Heart left ventricle (tissue), 16 donors: ENCODE measurements at regions not wholly inside any gene's neighbourhood (a gene's known extent, or its start where the extent isn't known, plus 50 kb on each side); places are given as distances from the start of the nearest gene placed in this dataset.

Experiments
- ATAC-seq, 4 donors: fragments of 200-7000 bp; cut with Tn5 transposase; one replicate each; pipeline ENCODE4 v1.9.1; 2020 to 2022; ENCODE audit warnings: moderate library complexity in 4 of 4, mild to moderate bottlenecking in 3 of 4, moderate number of reproducible peaks in 1 of 4
- DNase-seq, 5 donors: peaks; one replicate each; pipeline ENCODE4 v3.0.0-alpha.2; 2020
- H3K27ac ChIP-seq, 12 donors: fragments of 200-600 bp; sonication (generic) in 4 of 12; one replicate each; pipeline versions ENCODE4 v1.5.0 to v1.8.0; 2016 to 2022; ENCODE audit warnings: mild to moderate bottlenecking in 2 of 12
- H3K27me3 ChIP-seq, 9 donors: fragments of 200-600 bp; sonication (generic) in 2 of 9; one replicate each; pipeline versions ENCODE4 v1.5.1 to v1.8.0; 2016 to 2022; ENCODE audit warnings: mild to moderate bottlenecking in 3 of 9
- H3K36me3 ChIP-seq, 9 donors: fragments of 200-600 bp; sonication (generic) in 2 of 9; one replicate each; pipeline versions ENCODE4 v1.5.0 to v1.8.0; 2018 to 2022; ENCODE audit warnings: mild to moderate bottlenecking in 2 of 9
- H3K4me1 ChIP-seq, 12 donors: fragments of 200-600 bp; sonication (generic) in 4 of 12; one replicate each; pipeline versions ENCODE4 v1.5.0 to v1.8.0; 2016 to 2022; ENCODE audit warnings: mild to moderate bottlenecking in 3 of 12
- H3K4me3 ChIP-seq, 12 donors: fragments of 200-600 bp; sonication (generic) in 4 of 12; one replicate each; pipeline versions ENCODE4 v1.5.0 to v1.8.0; 2017 to 2022; ENCODE audit warnings: mild to moderate bottlenecking in 9 of 12, moderate library complexity in 4 of 12
- H3K9me3 ChIP-seq, 12 donors: fragments of 200-600 bp; sonication (generic) in 4 of 12; one replicate each; pipeline versions ENCODE4 v1.5.0 to v1.8.0; 2016 to 2022; ENCODE audit warnings: mild to moderate bottlenecking in 1 of 12
- CTCF ChIP-seq, 12 donors: fragments of 200-600 bp; sonication (generic) in 4 of 12; IDR thresholded peaks; one replicate each; pipeline versions ENCODE4 v1.5.0 to v1.8.0; 2018 to 2022; ENCODE audit warnings: antibody characterized with exemption in 12 of 12, mild to moderate bottlenecking in 5 of 12
- POLR2A ChIP-seq, 2 donors: fragments of 450-650 bp; IDR thresholded peaks; one replicate each; pipeline ENCODE4 v1.6.1; 2017; ENCODE audit warnings: antibody characterized with exemption in 2 of 2, mild to moderate bottlenecking in 2 of 2, moderate library complexity in 2 of 2
- WGBS, 4 donors: extraction: QIAGEN DNeasy Blood & Tissue Kit in 2 of 4; methylation state at CpG; one replicate each; pipeline versions ENCODE4 v1.1.5 to v1.1.7; 2013 to 2018; 5-methylcytosine and 5-hydroxymethylcytosine counted together
- intact Hi-C, 10 donors: fragments of 100-400 bp; cut with DNase I; formaldehyde crosslinking; loops; one replicate each; pipeline versions ENCODE4 v1.11.1 to v1.14.2; 2022
- donor health status: ischemic (EF 13 %, LVEDD 7.1; RV severe dilation, severe dysfunction).
- donor health status: healthy with polysubstance abuse.
- donor health status: DM: no; HTN: yes; CAD: no.
- donor health status: DM: no; HTN: no; CAD: no.
- donor health status: ischemic (EF 25% LVEDD 6.9; RV normal size, moderate dysfunction).
- donor health status: ischemic (EF 25% LVEDD 5.7; RV mildly dilated, moderate dysfunction).
- donor health status: healthy.
- donor health status: DM: yes; HTN: yes; CAD: no.
- donor health status: ischemic (EF 35%, LVEDD 5.7; RV mildly dilated, moderate dysfunction).
- donor health status: nonischemic (EF 11% LVEDD 7.7; RV severe dilation, severe dysfunction).
- donor health status: DM: yes; HTN: yes; CAD: no.
- donor health status: PGD.
- donor health status: ischemic (EF 29% LVEDD 5.4; RV normal size, mild dysfunction).
- donor health status: nonischemic (EF 23%, LVEDD 6.1; RV moderate dilation, normal function).

- no peaks in the 10 kb centered on the region for H3K9me3 ChIP-seq
- H3K27ac ChIP-seq = peak overlapping the region in 1 of 12 donors; percentile 3
- H3K4me1 ChIP-seq = peaks cover 0 to 30% (median 11%) of the 10 kb centered on the region in 12 donors
- H3K4me3 ChIP-seq = no peak overlapping the region
- ATAC-seq (peak in 1 of 4 donors; percentile 64), DNase-seq (peak in 1 of 5 donors; percentile 8)
- peaks cover 0 to 41% (median 21%) of the 10 kb centered on the region in 9 donors for H3K36me3 ChIP-seq
- TF ChIP-seq CTCF (IDR thresholded peaks at IDR 0.05) = no peak
- no peak for TF ChIP-seq POLR2A (IDR thresholded peaks at IDR 0.05)
- no peaks in the 10 kb centered on the region for H3K27me3 ChIP-seq
- intact Hi-C loops = no loop called here
Observed at GRCh38 chr6:144768551-144769075, 483.5 kb downstream of the UTRN start.

GRCh38 chr6:144769142-144769541 lies 484.0 kb downstream of the UTRN start:
- no peak for TF ChIP-seq POLR2A (IDR thresholded peaks at IDR 0.05)
- no peak for TF ChIP-seq CTCF (IDR thresholded peaks at IDR 0.05)
- Histone ChIP-seq H3K4me1 (peaks cover 0 to 30% (median 11%) of the 10 kb centered on the region in 12 donors), H3K4me3 (no peak overlapping the region), H3K27ac (peak overlapping the region in 4 of 12 donors; percentile 3 to 39 (median 24)), H3K27me3 (no peaks in the 10 kb centered on the region), H3K36me3 (peaks cover 0 to 41% (median 26%) of the 10 kb centered on the region in 9 donors), H3K9me3 (no peaks in the 10 kb centered on the region)
- peak in 1 of 4 donors; percentile 66 for ATAC-seq
- WGBS, 4 donors = 44 to 60% (median 54%) methylated on average over 3 of the region's 3 CpGs
- no peak for DNase-seq
- intact Hi-C loops = no loop called here

GRCh38 chr6:144776031-144776819 lies 491.1 kb downstream of the UTRN start:
- 92 to 95% (median 94%) methylated on average over 6 of the region's 6 CpGs for WGBS, 4 donors
- ATAC-seq = no peak
- Histone ChIP-seq H3K36me3 (peaks cover 0 to 67% (median 48%) of the 10 kb centered on the region in 9 donors), H3K27me3 (no peaks in the 10 kb centered on the region), H3K4me3 (no peak overlapping the region), H3K27ac (no peak overlapping the region), H3K9me3 (no peaks in the 10 kb centered on the region), H3K4me1 (peaks cover 0 to 6% (median 0%) of the 10 kb centered on the region in 12 donors)
- intact Hi-C loops = loop anchor here in 2 of 10 donors (10.0 kb wide), 2 partner anchors 191 to 201 kb away; no protein-coding TSS in a partner anchor
- DNase-seq = no peak
- TF ChIP-seq CTCF (IDR thresholded peaks at IDR 0.05) (no peak), POLR2A (IDR thresholded peaks at IDR 0.05) (no peak)

- H3K4me1 ChIP-seq = peaks cover 0 to 6% (median 0%) of the 10 kb centered on the region in 12 donors
- DNase-seq = no peak
- no peak for ATAC-seq
- intact Hi-C loops = loop anchor here in 2 of 10 donors (10.0 kb wide), 2 partner anchors 192 to 202 kb away; no protein-coding TSS in a partner anchor
- no peak for TF ChIP-seq POLR2A (IDR thresholded peaks at IDR 0.05)
- TF ChIP-seq CTCF (IDR thresholded peaks at IDR 0.05) = no peak
- H3K27ac ChIP-seq = no peak overlapping the region
- peaks cover 0 to 65% (median 51%) of the 10 kb centered on the region in 9 donors for H3K36me3 ChIP-seq
- no peak overlapping the region for H3K4me3 ChIP-seq
- H3K27me3 ChIP-seq = no peaks in the 10 kb centered on the region
- no peaks in the 10 kb centered on the region for H3K9me3 ChIP-seq
Observed at GRCh38 chr6:144777249-144777648, 492.1 kb downstream of the UTRN start.
